IMR-90 (cell line): ENCODE measurements at regions not wholly inside any gene's neighbourhood (a gene's known extent, or its start where the extent isn't known, plus 50 kb on each side); places are given as distances from the start of the nearest gene placed in this dataset.

ENCODE experiments used
- POLR2A ChIP-seq: IDR thresholded peaks from 2 replicates; pipeline ENCODE4 v1.6.1; 2012; ENCODE audit warnings: mild to moderate bottlenecking, low read depth, low read length
- SMC3 ChIP-seq: fragments of 150-350 bp; IDR thresholded peaks from 2 replicates; pipeline ENCODE4 v1.6.1; 2016; ENCODE audit warnings: low read depth, mild to moderate bottlenecking, antibody characterized with exemption, low read length, moderate library complexity
- USF2 ChIP-seq: fragments of 150-350 bp; IDR thresholded peaks from 2 replicates; pipeline ENCODE4 v1.6.1; 2017; ENCODE audit warnings: mild to moderate bottlenecking, antibody characterized with exemption, low read length, low read depth
- TF ChIP-seq, protein P1 (sequence below): conservative IDR thresholded peaks from 2 replicates; pipeline ENCODE4 v1.5.1; 2012; ENCODE audit warnings: mild to moderate bottlenecking, low read depth, low read length, improper control_type of control experiment

- TF ChIP-seq POLR2A = no peak
- TF ChIP-seq, protein P1, sequence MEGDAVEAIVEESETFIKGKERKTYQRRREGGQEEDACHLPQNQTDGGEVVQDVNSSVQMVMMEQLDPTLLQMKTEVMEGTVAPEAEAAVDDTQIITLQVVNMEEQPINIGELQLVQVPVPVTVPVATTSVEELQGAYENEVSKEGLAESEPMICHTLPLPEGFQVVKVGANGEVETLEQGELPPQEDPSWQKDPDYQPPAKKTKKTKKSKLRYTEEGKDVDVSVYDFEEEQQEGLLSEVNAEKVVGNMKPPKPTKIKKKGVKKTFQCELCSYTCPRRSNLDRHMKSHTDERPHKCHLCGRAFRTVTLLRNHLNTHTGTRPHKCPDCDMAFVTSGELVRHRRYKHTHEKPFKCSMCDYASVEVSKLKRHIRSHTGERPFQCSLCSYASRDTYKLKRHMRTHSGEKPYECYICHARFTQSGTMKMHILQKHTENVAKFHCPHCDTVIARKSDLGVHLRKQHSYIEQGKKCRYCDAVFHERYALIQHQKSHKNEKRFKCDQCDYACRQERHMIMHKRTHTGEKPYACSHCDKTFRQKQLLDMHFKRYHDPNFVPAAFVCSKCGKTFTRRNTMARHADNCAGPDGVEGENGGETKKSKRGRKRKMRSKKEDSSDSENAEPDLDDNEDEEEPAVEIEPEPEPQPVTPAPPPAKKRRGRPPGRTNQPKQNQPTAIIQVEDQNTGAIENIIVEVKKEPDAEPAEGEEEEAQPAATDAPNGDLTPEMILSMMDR = no peak
- TF ChIP-seq USF2 = no peak
- TF ChIP-seq SMC3 = no peak
Observed at GRCh38 chr20:12028771-12029170, 111.1 kb downstream of the BTBD3 start.
